ENCODE measurements at regions not wholly inside any gene's neighbourhood (a gene's known extent, or its start where the extent isn't known, plus 50 kb on each side); places are given as distances from the start of the nearest gene placed in this dataset.

- DNase-seq (ENCODE audit: low spot score) = no peak
- in situ Hi-C loops (cut with HindIII; ENCODE audit: low sequenced_read_pairs) = no loop called here
Measured at GRCh38 chr5:124420952-124421351, 325.5 kb downstream of the ZNF608 start.

DNA sequence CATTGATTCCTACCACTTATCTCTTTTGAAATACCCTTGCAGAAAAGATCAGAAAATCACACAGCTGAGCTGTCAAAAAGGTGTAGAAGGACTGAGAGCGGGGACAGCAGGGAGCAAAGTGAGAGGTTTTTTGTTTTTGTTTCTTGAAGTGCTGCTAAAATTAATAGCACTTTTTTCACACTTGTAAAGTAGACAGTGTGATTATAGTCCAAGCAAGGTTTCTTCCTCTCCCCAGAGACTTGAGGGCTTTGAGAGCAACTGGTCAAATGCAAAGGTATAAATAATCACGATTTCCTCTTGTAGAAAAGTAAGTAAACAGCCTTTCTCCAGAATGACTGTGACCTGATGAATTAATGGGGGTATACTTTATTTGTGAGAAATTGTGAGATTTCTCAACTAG is 326.9 kb downstream of the ZNF608 start:
- no peak for DNase-seq (ENCODE audit: low spot score)
- in situ Hi-C loops (cut with HindIII; ENCODE audit: low sequenced_read_pairs) = no loop called here

DNA sequence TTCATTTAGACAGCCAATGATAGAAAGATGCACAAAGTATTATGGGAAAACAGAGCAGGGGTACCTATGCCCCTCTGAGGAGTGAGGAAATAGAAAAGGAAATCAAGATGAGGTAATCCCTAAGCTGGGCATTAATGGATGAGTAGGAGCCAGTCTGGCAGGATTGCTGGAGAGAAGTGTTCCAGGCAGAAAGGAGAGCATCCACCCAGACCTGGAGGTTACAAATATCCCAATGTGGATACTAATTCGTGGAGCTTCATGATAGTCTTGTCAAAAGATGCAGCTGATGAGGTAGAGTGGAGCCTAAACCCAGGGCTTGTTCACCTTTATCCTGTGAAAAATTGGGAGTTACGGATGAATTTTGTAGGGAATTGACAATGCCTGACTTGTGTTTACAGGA is 328.0 kb downstream of the ZNF608 start:
- no peak for DNase-seq (ENCODE audit: low spot score)
- in situ Hi-C loops (cut with HindIII; ENCODE audit: low sequenced_read_pairs) = no loop called here

DNA sequence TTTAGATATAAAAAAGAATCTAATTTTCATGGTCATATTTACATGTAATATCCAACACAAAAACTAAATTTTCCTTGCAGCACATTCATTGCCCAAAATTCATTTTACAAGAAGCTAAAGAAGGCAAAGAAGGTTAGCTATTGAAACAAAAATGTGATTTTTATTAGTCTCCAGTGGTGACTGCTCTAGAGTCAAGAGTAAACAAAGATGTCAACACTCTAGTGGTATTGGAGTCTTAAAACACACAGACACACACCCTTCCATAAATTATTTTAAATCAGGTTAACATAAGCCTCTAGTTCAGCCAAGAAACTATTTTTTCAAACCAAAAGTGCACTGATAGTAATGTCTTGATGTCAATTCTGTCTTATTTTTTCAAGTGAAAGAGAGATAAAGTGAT is 329.2 kb downstream of the ZNF608 start:
- in situ Hi-C loops (cut with HindIII; ENCODE audit: low sequenced_read_pairs) = no loop called here
- no peak for DNase-seq (ENCODE audit: low spot score)

- no peak for DNase-seq (ENCODE audit: low spot score)
- in situ Hi-C loops (cut with HindIII; ENCODE audit: low sequenced_read_pairs) = no loop called here
Measured at GRCh38 chr5:124416627-124417026, 329.8 kb downstream of the ZNF608 start.

GRCh38 chr5:124414973-124415372 is 331.5 kb downstream of the ZNF608 start:
- no peak for DNase-seq (ENCODE audit: low spot score)
- in situ Hi-C loops (cut with HindIII; ENCODE audit: low sequenced_read_pairs) = no loop called here

DNA sequence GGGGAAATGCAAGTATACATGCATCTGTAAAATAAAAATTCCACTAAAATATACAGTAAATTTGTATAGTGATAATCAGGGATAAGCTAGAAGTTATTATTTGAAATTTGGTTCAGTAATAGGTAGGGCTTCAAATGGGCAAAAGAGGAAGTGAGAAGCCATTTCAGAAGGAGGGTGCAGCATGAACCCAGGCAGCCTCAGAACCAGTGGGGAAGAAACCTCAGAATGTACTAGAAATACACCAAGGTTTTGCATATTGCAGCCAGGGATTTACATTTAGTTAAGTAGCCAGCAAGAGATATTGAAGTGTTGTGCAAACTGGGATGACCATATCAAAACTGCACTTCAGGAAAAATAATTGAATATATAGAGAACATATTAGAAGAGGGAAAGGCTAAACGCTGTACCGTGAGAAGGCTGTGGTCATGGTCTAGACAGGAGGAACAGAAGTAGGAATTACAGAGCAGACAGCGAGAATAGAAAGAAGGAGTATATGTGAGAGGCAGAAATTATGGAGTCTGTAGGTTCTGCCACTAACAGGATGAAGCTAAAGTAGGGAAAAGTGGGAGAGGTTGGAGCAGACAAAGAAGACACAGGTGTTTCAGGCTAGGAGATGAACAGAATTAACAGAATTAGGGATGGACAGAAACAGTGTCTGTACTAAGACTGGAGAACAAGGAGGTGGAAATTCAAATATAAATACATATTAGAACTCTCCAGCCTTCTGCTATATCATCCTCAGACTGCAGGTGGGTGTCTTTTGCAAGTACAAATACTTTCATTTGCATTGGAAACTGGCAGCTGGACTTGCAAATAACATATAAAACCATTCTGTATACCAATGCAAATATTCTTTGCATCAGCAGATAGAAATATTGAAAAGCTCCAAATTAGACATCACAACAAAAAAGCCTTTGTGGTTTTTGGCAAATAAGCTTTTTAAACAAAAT is 335.6 kb downstream of the ZNF608 start:
- in situ Hi-C loops (cut with HindIII; ENCODE audit: low sequenced_read_pairs) = no loop called here
- no peak for DNase-seq (ENCODE audit: low spot score)

- in situ Hi-C loops (cut with HindIII; ENCODE audit: low sequenced_read_pairs) = no loop called here
- DNase-seq (ENCODE audit: low spot score) = no peak
Measured at GRCh38 chr5:124408738-124409453, 337.5 kb downstream of the ZNF608 start.

GRCh38 chr5:124404796-124405195 is 341.6 kb downstream of the ZNF608 start:
- no peak for DNase-seq (ENCODE audit: low spot score)
- in situ Hi-C loops (cut with HindIII; ENCODE audit: low sequenced_read_pairs) = no loop called here

DNA sequence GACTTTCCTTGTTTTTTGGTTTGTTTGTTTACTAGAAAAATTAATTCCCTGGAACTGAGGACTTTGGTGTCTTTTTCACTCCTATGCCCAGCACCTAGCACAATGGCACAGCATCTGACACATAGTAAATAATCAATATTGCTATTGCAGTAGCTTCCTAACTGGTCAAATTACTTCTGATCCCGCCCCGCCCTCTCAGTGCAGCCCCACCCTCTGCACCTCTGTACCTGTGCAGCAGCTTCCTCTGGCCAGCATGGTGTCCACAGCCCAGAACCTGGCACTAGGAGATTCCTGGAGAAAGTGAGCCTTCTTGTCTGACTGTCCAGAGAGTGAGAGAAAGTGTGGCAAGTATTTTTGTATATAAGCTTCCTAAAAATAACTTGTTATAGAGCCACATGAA is 343.2 kb downstream of the ZNF608 start:
- in situ Hi-C loops (cut with HindIII; ENCODE audit: low sequenced_read_pairs) = no loop called here
- DNase-seq (ENCODE audit: low spot score) = no peak

GRCh38 chr5:124402144-124402581 is 344.3 kb downstream of the ZNF608 start:
- in situ Hi-C loops (cut with HindIII; ENCODE audit: low sequenced_read_pairs) = no loop called here
- no peak for DNase-seq (ENCODE audit: low spot score)

DNA sequence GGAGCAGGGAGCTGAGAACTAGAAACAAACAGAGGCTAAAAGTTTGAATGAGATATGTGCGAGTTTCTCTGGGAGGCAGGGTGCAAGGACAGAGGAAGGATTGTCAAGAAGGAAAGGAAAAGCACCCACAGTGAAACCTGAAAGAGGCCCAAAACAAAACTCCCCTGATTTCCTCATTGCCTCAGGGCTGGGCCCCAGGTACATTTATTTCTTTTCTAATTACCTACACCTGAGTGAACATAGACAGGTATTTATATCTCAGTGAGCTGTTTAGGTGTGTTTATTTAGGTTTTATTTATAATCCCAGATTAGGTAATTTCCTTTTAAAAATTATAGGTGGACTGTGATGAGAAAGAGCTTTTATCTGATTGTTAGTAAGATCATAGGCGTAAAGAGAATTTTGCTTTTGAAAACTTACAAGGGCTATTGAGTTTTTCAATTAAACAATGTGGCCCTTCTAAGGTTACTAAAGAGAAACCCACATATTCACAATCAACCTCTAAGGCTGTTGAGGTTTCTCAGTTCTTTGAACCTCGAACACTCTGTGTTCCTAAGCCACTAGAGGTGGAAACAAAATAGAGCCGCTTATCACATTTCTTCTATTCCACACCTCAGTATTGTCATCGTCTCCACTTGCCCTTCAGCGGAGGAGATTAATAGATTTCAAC is 344.8 kb downstream of the ZNF608 start:
- in situ Hi-C loops (cut with HindIII; ENCODE audit: low sequenced_read_pairs) = no loop called here
- no peak for DNase-seq (ENCODE audit: low spot score)

- no peak for DNase-seq (ENCODE audit: low spot score)
- in situ Hi-C loops (cut with HindIII; ENCODE audit: low sequenced_read_pairs) = no loop called here
Measured at GRCh38 chr5:124399426-124399961, 346.9 kb downstream of the ZNF608 start.

- in situ Hi-C loops (cut with HindIII; ENCODE audit: low sequenced_read_pairs) = no loop called here
- no peak for DNase-seq (ENCODE audit: low spot score)
Measured at GRCh38 chr5:124398460-124398859, 348.0 kb downstream of the ZNF608 start.

DNA sequence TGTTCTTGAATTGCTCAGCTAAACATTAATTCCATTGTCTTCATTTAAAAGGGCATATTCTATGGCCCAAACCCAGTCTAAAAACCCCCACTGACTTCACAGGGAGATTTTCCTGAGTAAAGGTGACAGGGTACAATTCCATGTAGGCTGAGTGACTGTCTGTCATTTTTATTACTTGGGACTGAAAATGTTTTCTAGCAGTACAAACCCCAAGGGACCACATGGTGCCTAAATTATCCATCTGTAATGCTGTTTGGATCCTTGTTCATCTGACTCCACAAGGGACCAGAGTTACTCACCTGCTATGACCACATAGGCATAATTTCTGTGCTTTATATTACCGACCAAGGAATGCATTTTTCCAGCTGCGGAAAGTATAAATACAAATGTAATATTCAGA is 349.1 kb downstream of the ZNF608 start:
- no peak for DNase-seq (ENCODE audit: low spot score)
- in situ Hi-C loops (cut with HindIII; ENCODE audit: low sequenced_read_pairs) = no loop called here

DNA sequence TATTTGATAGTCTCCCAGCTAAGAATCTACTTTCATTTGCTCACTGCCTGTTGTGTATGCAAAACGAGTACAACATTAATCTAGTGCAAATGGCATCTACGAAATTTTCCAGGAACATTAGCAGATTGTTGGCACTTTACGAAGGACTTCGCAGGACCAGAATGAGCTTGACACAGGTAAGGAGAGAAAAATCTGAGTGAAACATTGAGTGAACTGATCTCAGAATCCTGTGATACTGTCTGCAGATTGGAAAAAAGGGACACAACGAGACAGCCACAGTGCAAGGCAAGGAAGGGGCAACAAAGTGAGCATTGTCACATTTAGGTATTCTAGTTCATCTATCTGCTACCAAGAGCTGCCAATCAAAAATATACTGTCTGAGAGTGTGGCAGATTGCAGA is 350.5 kb downstream of the ZNF608 start:
- in situ Hi-C loops (cut with HindIII; ENCODE audit: low sequenced_read_pairs) = no loop called here
- DNase-seq (ENCODE audit: low spot score) = peak; percentile 11

- DNase-seq (ENCODE audit: low spot score) = peak; percentile 46
- in situ Hi-C loops (cut with HindIII; ENCODE audit: low sequenced_read_pairs) = no loop called here
Measured at GRCh38 chr5:124395287-124395686, 351.2 kb downstream of the ZNF608 start.

GRCh38 chr5:124394700-124395245 is 351.7 kb downstream of the ZNF608 start:
- in situ Hi-C loops (cut with HindIII; ENCODE audit: low sequenced_read_pairs) = no loop called here
- peak; percentile 7 for DNase-seq (ENCODE audit: low spot score)

- no peak for DNase-seq (ENCODE audit: low spot score)
- in situ Hi-C loops (cut with HindIII; ENCODE audit: low sequenced_read_pairs) = no loop called here
Measured at GRCh38 chr5:124393584-124394379, 352.7 kb downstream of the ZNF608 start.
